ENCODE measurements at regions not wholly inside any gene's neighbourhood (a gene's known extent, or its start where the extent isn't known, plus 50 kb on each side); places are given as distances from the start of the nearest gene placed in this dataset.

GRCh38 chr16:86353148-86353547 is 157.2 kb upstream of the FOXF1 start:
- no peaks in the 10 kb centered on the region for H3K36me3 ChIP-seq (ENCODE audit: control insufficient read depth, insufficient read depth, low read length)
- H3K27me3 ChIP-seq (ENCODE audit: control insufficient read depth, insufficient read depth, low read length, poor library complexity, severe bottlenecking), result no peaks in the 10 kb centered on the region
- no peak overlapping the region for H3K4me3 ChIP-seq (ENCODE audit: low read length)
- DNase-seq, result no peak
- H3K27me3 Mint-ChIP-seq (ENCODE audit: insufficient read depth), result peaks cover 28% of the 10 kb centered on the region
- no peaks in the 10 kb centered on the region for H3K36me3 Mint-ChIP-seq (ENCODE audit: low read depth)
- no peak overlapping the region for H3K9ac ChIP-seq (ENCODE audit: extremely low read depth, low read length, poor library complexity, severe bottlenecking)
- no peak overlapping the region for H3K27ac ChIP-seq (ENCODE audit: low read depth, low read length)
- peaks cover 8% of the 10 kb centered on the region for H3K4me1 Mint-ChIP-seq
- no peak for TF ChIP-seq CTCF (conservative IDR thresholded peaks at IDR 0.05)
- 73 to 80% methylated on average over 9 to 11 of the region's 11 CpGs for WGBS, 2 experiments (ENCODE audit: insufficient coverage in 1 of 2, insufficient read length in 1 of 2)
- peaks cover 8% of the 10 kb centered on the region for H3K9me3 ChIP-seq (ENCODE audit: control insufficient read depth, low read length)
- H3K27ac Mint-ChIP-seq, result no peak overlapping the region
- H3K4me3 Mint-ChIP-seq, result no peak overlapping the region
- H3K9me3 Mint-ChIP-seq, result peaks cover 10% of the 10 kb centered on the region
- no peaks in the 10 kb centered on the region for H3K4me1 ChIP-seq (ENCODE audit: control insufficient read depth, insufficient read depth, low read length)

- peaks cover 8% of the 10 kb centered on the region for H3K9me3 ChIP-seq (ENCODE audit: control insufficient read depth, low read length)
- H3K4me3 ChIP-seq (ENCODE audit: low read length), result no peak overlapping the region
- no peak for TF ChIP-seq CTCF (conservative IDR thresholded peaks at IDR 0.05)
- WGBS, 2 experiments (ENCODE audit: insufficient coverage in 1 of 2, insufficient read length in 1 of 2), result 79 to 90% methylated on average over 6 to 9 of the region's 9 CpGs
- DNase-seq, result no peak
- no peak overlapping the region for H3K27ac Mint-ChIP-seq
- H3K4me1 ChIP-seq (ENCODE audit: control insufficient read depth, insufficient read depth, low read length), result no peaks in the 10 kb centered on the region
- no peaks in the 10 kb centered on the region for H3K36me3 ChIP-seq (ENCODE audit: control insufficient read depth, insufficient read depth, low read length)
- no peak overlapping the region for H3K4me3 Mint-ChIP-seq
- H3K27me3 Mint-ChIP-seq (ENCODE audit: insufficient read depth), result peaks cover 26% of the 10 kb centered on the region
- H3K36me3 Mint-ChIP-seq (ENCODE audit: low read depth), result no peaks in the 10 kb centered on the region
- H3K9me3 Mint-ChIP-seq, result peaks cover 10% of the 10 kb centered on the region
- no peak overlapping the region for H3K27ac ChIP-seq (ENCODE audit: low read depth, low read length)
- H3K9ac ChIP-seq (ENCODE audit: extremely low read depth, low read length, poor library complexity, severe bottlenecking), result no peak overlapping the region
- H3K27me3 ChIP-seq (ENCODE audit: control insufficient read depth, insufficient read depth, low read length, poor library complexity, severe bottlenecking), result no peaks in the 10 kb centered on the region
- peaks cover 8% of the 10 kb centered on the region for H3K4me1 Mint-ChIP-seq
Observed at GRCh38 chr16:86353948-86354347, 156.4 kb upstream of the FOXF1 start.

GRCh38 chr16:86354641-86355513 is 155.4 kb upstream of the FOXF1 start:
- Mint-ChIP-seq H3K27me3 (ENCODE audit: insufficient read depth) (peaks cover 20% of the 10 kb centered on the region), H3K4me3 (no peak overlapping the region), H3K9me3 (peaks cover 10% of the 10 kb centered on the region), H3K36me3 (ENCODE audit: low read depth) (no peaks in the 10 kb centered on the region), H3K4me1 (peaks cover 9% of the 10 kb centered on the region), H3K27ac (no peak overlapping the region)
- TF ChIP-seq CTCF (conservative IDR thresholded peaks at IDR 0.05), result no peak
- WGBS, 2 experiments (ENCODE audit: insufficient coverage in 1 of 2, insufficient read length in 1 of 2), result 90 to 91% methylated on average over 5 to 7 of the region's 7 CpGs
- H3K27ac ChIP-seq (ENCODE audit: low read depth, low read length), result no peak overlapping the region
- no peak overlapping the region for H3K4me3 ChIP-seq (ENCODE audit: low read length)
- H3K36me3 ChIP-seq (ENCODE audit: control insufficient read depth, insufficient read depth, low read length), result no peaks in the 10 kb centered on the region
- no peak for DNase-seq
- peaks cover 8% of the 10 kb centered on the region for H3K9me3 ChIP-seq (ENCODE audit: control insufficient read depth, low read length)
- no peak overlapping the region for H3K9ac ChIP-seq (ENCODE audit: extremely low read depth, low read length, poor library complexity, severe bottlenecking)
- H3K27me3 ChIP-seq (ENCODE audit: control insufficient read depth, insufficient read depth, low read length, poor library complexity, severe bottlenecking), result no peaks in the 10 kb centered on the region
- H3K4me1 ChIP-seq (ENCODE audit: control insufficient read depth, insufficient read depth, low read length), result no peaks in the 10 kb centered on the region

Data from endodermal cell (in vitro differentiated cells).